GM21423 (cell line): ENCODE measurements at regions not wholly inside any gene's neighbourhood (a gene's known extent, or its start where the extent isn't known, plus 50 kb on each side); places are given as distances from the start of the nearest gene placed in this dataset.

Source experiments
- ATAC-seq: cut with Tn5 transposase; IDR thresholded peaks from one replicate; pipeline ENCODE4 v1.9.1; 2021; ENCODE audit warnings: mild to moderate bottlenecking, moderate library complexity; ENCODE audit not compliant: unreplicated experiment

- ATAC-seq: no peak
Measured at GRCh38 chrX:4741024-4741423, 1027.6 kb upstream of the PRKX start.

- ATAC-seq: no peak
Measured at GRCh38 chrX:4735299-4735698, 1021.9 kb upstream of the PRKX start.

- ATAC-seq: no peak
Measured at GRCh38 chrX:4710618-4711433, 997.4 kb upstream of the PRKX start.

GRCh38 chrX:4708970-4709760, 995.7 kb upstream of the PRKX start:
- no peak for ATAC-seq

- no peak for ATAC-seq
Measured at GRCh38 chrX:4706961-4707360, 993.5 kb upstream of the PRKX start.

DNA sequence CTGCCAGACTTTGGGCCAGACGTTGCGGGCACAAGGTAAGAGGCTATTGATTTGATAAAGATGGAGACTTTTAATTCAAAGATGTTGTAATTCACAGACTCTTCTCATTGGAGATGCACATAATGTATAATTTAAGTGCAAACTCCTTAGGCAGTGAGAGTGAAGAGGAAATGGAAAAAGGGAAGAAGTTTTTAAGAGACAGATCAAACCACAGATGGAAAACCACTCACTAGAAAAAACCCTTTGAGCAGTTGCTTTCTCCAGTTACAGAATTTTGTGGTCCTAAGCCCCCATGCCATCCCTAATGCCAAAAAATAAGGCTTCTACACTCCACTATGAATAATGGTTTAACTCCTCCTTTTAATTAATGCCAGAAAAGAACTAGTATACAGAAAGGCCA, 977.1 kb upstream of the PRKX start:
- no peak for ATAC-seq

DNA sequence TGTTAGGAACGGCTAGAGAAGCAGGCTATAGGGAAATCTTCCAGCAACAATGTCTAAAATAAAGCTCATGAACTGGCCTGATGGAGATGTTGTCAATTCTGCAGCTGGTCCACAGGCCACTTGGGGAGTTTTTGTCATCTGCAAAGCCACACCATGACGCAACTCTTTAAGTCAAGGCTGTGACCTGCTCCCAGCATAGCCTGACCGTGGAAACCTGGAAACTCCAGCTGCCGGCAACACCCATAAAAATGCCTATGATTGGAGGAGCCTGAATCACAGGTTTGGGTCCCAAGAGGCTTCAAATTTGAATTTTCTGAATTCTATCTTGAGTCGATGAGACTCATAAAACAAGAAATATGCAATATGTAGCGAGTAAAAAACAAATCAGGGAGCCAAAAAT, 969.2 kb upstream of the PRKX start:
- no peak for ATAC-seq

DNA sequence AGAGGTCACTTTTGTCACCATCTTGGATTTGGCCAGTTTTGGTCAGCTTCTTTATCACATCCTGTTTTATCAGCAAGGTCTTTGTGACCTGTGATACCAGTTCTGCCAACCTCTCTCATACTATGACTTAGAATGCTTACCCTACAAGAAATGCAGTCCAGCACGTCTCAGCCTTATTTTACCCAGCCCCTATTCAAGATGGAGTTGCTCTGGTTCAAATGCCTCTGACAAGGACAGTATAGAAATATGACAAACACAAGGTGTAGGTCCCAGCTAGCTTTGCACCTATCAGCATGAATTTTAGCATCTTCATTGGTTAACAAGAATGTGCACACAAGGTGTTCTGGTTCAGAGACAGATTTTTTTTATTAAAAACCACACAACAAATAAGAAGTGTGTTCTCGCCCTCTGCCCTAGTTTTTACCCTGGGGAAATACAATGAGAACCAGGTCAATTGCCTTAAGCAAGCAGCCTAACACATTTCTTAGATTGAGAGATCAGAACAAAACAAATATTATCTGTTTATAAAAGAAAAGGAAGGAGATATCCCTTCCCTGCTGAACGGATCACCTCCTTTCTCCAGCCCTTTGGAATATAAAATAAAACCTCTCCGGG, 962.3 kb upstream of the PRKX start:
- ATAC-seq: no peak

DNA sequence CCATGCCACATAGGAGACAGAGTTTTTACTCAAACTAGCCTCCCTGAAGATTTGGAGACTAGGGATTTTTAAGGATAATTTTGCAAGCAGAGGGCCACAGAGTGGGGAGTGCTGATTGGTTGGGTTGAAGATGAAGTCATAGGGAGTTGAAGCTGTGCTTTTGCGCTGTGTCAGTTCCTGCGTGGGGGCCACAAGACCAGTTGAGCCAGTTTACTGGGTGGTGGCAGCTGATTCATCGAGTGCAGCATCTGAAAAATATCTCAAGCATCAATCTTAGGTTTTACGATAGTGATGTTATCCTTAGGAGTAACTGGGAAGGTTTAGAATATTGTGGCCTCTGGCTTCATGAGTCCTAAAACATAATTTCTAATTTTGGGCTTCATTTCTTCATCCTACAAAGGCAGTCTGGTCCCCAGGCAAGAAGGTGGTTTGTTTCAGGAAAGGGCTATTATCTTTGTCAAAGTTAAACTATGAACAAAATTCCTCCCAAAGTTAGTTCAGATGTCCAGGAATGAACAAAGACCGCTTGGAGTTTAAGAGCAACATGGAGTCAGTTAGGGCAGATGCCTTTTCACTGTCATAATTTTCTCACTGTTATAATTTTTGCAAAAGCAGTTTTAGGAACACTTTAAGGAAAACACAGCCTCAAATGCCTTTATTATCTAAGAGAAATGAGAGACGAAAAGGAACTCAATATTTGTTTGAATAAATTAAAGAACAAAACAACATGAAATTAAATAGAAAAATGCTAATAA, 960.8 kb upstream of the PRKX start:
- ATAC-seq: no peak

GRCh38 chrX:4671344-4671743, 957.9 kb upstream of the PRKX start:
- no peak for ATAC-seq

GRCh38 chrX:4670606-4671005, 957.2 kb upstream of the PRKX start:
- ATAC-seq: no peak

GRCh38 chrX:4668802-4669536, 955.5 kb upstream of the PRKX start:
- ATAC-seq: no peak

GRCh38 chrX:4663085-4663484, 949.6 kb upstream of the PRKX start:
- no peak for ATAC-seq

DNA sequence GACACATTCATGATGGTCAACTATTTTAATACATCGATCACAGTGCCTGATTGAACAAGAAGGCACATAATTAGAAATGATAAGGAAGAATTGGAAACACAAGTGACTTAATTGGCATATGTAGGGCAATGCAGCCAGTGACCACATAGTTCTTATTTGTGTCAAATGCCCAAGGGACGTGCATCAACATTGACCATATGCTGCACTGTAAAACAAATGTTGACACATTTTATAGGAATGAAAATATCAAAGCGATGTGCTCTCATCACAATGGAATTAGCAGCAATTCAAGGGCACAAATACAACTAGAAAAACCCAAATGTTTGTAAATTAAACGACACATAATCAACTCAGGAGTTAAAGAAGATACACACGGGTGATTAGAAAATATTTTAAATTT, 948.3 kb upstream of the PRKX start:
- ATAC-seq: no peak

DNA sequence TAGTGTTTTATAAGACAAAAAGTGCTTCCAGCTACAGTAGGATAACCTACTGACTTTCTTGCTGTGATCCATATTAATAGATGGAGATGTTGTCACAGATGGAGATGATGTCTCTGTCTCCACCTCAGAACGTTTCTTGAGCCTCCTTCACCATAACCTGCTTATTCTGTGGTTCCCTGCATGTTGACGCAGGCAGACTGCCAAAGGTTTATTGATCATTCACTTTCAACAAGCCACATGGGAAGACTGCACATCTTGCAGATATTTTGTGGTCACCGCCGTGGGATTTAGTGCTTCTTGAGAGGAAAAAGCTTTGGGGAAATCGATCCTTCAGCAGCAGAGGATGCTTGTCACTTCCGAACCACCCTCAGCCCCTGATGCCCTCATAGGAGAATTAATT, 943.0 kb upstream of the PRKX start:
- ATAC-seq: no peak

DNA sequence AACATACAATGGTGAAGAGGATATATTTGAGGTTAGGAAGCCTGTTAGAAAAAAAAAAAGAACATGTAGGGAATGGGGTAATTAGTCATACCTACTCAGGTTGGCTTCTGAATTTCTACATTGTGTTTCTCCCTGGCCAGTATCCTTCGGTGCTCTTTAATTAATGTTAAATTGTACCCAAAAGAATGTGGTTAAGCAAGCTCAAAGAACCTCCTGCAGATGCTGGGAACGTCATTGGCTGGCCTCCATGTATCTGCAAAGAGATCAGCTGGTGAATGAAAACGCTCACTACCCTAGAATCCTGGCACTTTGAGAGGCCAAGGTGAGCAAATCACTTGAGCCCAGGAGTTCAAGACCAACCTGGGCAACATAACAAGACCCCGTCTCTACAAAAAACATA, 942.3 kb upstream of the PRKX start:
- ATAC-seq: no peak

- ATAC-seq: no peak
Measured at GRCh38 chrX:4642114-4642513, 928.7 kb upstream of the PRKX start.

DNA sequence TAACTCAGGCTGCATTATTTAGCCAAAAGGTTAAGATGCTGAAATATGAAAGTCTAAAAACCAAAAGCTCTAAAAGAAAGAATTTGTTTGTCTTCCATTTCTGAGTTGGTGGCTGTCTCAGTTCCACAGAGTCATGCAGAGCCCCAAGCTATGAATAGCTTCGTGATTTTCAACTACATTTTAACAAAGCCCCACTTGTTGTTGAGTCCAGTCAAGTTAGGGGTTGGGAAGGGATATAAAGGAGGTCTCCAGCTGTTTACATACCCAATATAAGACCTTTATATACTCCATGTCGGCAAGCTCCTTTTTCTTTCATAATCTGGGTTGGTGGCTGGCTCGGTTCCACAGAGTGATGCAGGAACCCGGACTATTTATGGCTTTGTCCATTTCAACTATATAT, 924.6 kb upstream of the PRKX start:
- no peak for ATAC-seq

DNA sequence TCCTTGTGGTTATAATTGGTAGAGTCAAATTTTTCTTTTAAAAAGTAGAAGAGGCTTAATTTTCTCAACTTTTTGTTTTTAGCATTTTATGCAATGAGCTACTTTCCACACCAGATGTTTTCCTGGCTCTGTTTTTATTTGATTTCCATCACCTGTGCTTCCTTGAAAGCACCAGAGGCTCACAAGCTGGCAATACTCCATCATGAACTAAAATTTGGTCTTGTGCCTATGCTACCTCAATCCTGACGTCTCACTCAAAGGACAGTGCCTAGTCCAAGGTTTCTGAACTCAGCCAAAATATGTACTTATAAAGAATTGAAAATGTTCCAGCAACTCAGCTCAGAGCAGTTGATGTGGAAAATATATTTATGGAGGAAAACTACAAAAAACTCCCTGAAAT, 914.0 kb upstream of the PRKX start:
- no peak for ATAC-seq

- ATAC-seq: no peak
Measured at GRCh38 chrX:4622486-4623167, 909.2 kb upstream of the PRKX start.
